IMR-90 (cell line): ENCODE measurements at regions not wholly inside any gene's neighbourhood (a gene's known extent, or its start where the extent isn't known, plus 50 kb on each side); places are given as distances from the start of the nearest gene placed in this dataset.

Source experiments
- ATAC-seq: fragments of 200-7000 bp; cut with Tn5 transposase; 2 replicates; pipeline ENCODE4 v1.9.1; 2020; ENCODE audit warnings: low read depth, mild to moderate bottlenecking, moderate library complexity
- BruUV-seq: library from RNA; stranded (reverse); fragments of 400-500 nt; replicated peaks from 2 replicates; lab custom pipeline; 2021; lab: Mats Ljungman, UMichigan
- CTCF ChIA-PET: fragments of 300-600 bp; formaldehyde crosslinking; extraction: SDS; loops from one replicate; lab custom pipeline; 2021; ENCODE audit warnings: antibody characterized with exemption; lab: Yijun Ruan, JAX
- POLR2A ChIA-PET: fragments of 300-600 bp; sonication (Branson Sonifier 250); formaldehyde crosslinking; loops from one replicate; lab custom pipeline; 2022; ENCODE audit warnings: antibody characterized with exemption; ENCODE audit not compliant: unreplicated experiment; lab: Charles Lee
- DNase-seq: peaks from one replicate; pipeline ENCODE4 v3.0.0; 2013
- H2AFZ ChIP-seq: replicated peaks from 2 replicates; pipeline ENCODE3; 2013; ENCODE audit warnings: low read length, mild to moderate bottlenecking; ENCODE audit not compliant: poor library complexity
- H2AK5ac ChIP-seq: 2 replicates; pipeline ENCODE4 v1.6.1; 2013; ENCODE audit warnings: low read depth, low read length, inconsistent platforms
- H2AK9ac ChIP-seq: replicated peaks from 2 replicates; pipeline ENCODE3; 2013; ENCODE audit warnings: mild to moderate bottlenecking, low read depth, low read length, moderate library complexity; ENCODE audit not compliant: poor library complexity
- H2BK120ac ChIP-seq: 2 replicates; pipeline ENCODE4 v1.6.1; 2013; ENCODE audit warnings: low read depth, low read length, inconsistent platforms
- H2BK15ac ChIP-seq: 3 replicates; pipeline ENCODE4 v1.6.1; 2013; ENCODE audit warnings: low read depth, low read length, inconsistent platforms
- H2BK20ac ChIP-seq: 2 replicates; pipeline ENCODE4 v1.6.1; 2013; ENCODE audit warnings: low read depth, mild to moderate bottlenecking, inconsistent platforms, low read length, moderate library complexity
- H2BK5ac ChIP-seq: 2 replicates; pipeline ENCODE4 v1.6.1; 2013; ENCODE audit warnings: mild to moderate bottlenecking, low read depth, low read length, inconsistent platforms; ENCODE audit not compliant: poor library complexity, severe bottlenecking
- H3K14ac ChIP-seq: replicated peaks from 2 replicates; pipeline ENCODE4 v1.6.1; 2013; ENCODE audit warnings: low read depth, low read length, inconsistent platforms
- H3K18ac ChIP-seq: 2 replicates; pipeline ENCODE4 v1.6.1; 2013; ENCODE audit warnings: low read depth, low read length, control low read depth
- H3K23ac ChIP-seq: 2 replicates; pipeline ENCODE4 v1.6.1; 2013; ENCODE audit warnings: low read depth, low read length, inconsistent platforms
- H3K27ac ChIP-seq: 2 replicates; pipeline ENCODE4 v1.5.1; 2013; ENCODE audit warnings: mild to moderate bottlenecking, control low read depth, low read length; ENCODE audit not compliant: insufficient read depth
- H3K27me3 ChIP-seq: 2 replicates; pipeline ENCODE4 v1.6.1; 2013; ENCODE audit warnings: low read length; ENCODE audit not compliant: control insufficient read depth, insufficient read depth
- H3K36me3 ChIP-seq: 2 replicates; pipeline ENCODE4 v1.6.1; 2013; ENCODE audit warnings: low read length, mixed read lengths; ENCODE audit not compliant: control insufficient read depth, insufficient read depth
- H3K4ac ChIP-seq: 2 replicates; pipeline ENCODE4 v1.6.1; 2013; ENCODE audit warnings: low read depth, low read length, inconsistent platforms
- H3K4me1 ChIP-seq: 2 replicates; pipeline ENCODE4 v1.6.1; 2013; ENCODE audit warnings: low read length, mixed read lengths; ENCODE audit not compliant: control insufficient read depth, insufficient read depth
- H3K4me2 ChIP-seq: 2 replicates; pipeline ENCODE4 v1.6.1; 2013; ENCODE audit warnings: low read depth, mild to moderate bottlenecking, control low read depth, low read length, moderate library complexity
- H3K4me3 ChIP-seq: 2 replicates; pipeline ENCODE4 v1.5.1; 2013; ENCODE audit warnings: low read depth, mild to moderate bottlenecking, control low read depth, low read length, moderate library complexity; ENCODE audit not compliant: insufficient read depth
- H3K56ac ChIP-seq: 2 replicates; pipeline ENCODE4 v1.6.1; 2013; ENCODE audit warnings: low read length, inconsistent platforms; ENCODE audit not compliant: insufficient read depth; ENCODE audit errors: extremely low read depth
- H3K79me1 ChIP-seq, 2 experiments: 2 replicates each; pipeline ENCODE4 v1.6.1; 2013; ENCODE audit warnings: low read length in 2 of 2, inconsistent platforms in 1 of 2, low read depth in 1 of 2
- H3K9ac ChIP-seq: 2 replicates; pipeline ENCODE4 v1.6.1; 2013; ENCODE audit warnings: low read depth, low read length, control low read depth
- H3K9me1 ChIP-seq: 2 replicates; pipeline ENCODE4 v1.6.1; 2013; ENCODE audit warnings: low read length, inconsistent platforms; ENCODE audit not compliant: insufficient read depth
- H3K9me3 ChIP-seq: 2 replicates; pipeline ENCODE4 v1.6.1; 2013; ENCODE audit warnings: low read length; ENCODE audit not compliant: control insufficient read depth, insufficient read depth
- H4K20me1 ChIP-seq: 2 replicates; pipeline ENCODE4 v1.6.1; 2013; ENCODE audit warnings: low read length, inconsistent platforms; ENCODE audit not compliant: insufficient read depth
- H4K5ac ChIP-seq: 2 replicates; pipeline ENCODE4 v1.6.1; 2013; ENCODE audit warnings: mild to moderate bottlenecking, low read depth, low read length, control low read depth
- H4K8ac ChIP-seq, 2 experiments: 2 replicates each; pipeline ENCODE4 v1.6.1; 2013; ENCODE audit warnings: low read depth in 2 of 2, low read length in 2 of 2, control low read depth in 1 of 2, inconsistent platforms in 1 of 2
- H4K91ac ChIP-seq: 2 replicates; pipeline ENCODE4 v1.6.1; 2013; ENCODE audit warnings: low read depth, low read length, inconsistent platforms; ENCODE audit not compliant: insufficient read depth
- BHLHE40 ChIP-seq: fragments of 150-350 bp; IDR thresholded peaks from 2 replicates; pipeline ENCODE4 v1.6.1; 2016; ENCODE audit warnings: mild to moderate bottlenecking, low read depth, low read length
- CEBPB ChIP-seq: IDR thresholded peaks from 2 replicates; pipeline ENCODE4 v1.6.1; 2012; ENCODE audit warnings: low read depth, low read length, improper control_type of control experiment
- CHD1 ChIP-seq: IDR thresholded peaks from 2 replicates; pipeline ENCODE4 v1.6.1; 2012; ENCODE audit warnings: low read depth, low read length, improper control_type of control experiment
- FOS ChIP-seq: fragments of 150-350 bp; IDR thresholded peaks from 2 replicates; pipeline ENCODE4 v1.6.1; 2016; ENCODE audit warnings: low read depth, low read length
- MAFK ChIP-seq: IDR thresholded peaks from 2 replicates; pipeline ENCODE4 v1.6.1; 2012; ENCODE audit warnings: low read depth, low read length, improper control_type of control experiment
- MAZ ChIP-seq: IDR thresholded peaks from 2 replicates; pipeline ENCODE4 v1.6.1; 2012; ENCODE audit warnings: low read depth, mild to moderate bottlenecking, low read length, improper control_type of control experiment, moderate library complexity, borderline replicate concordance
- MXI1 ChIP-seq: IDR thresholded peaks from 2 replicates; pipeline ENCODE4 v1.6.1; 2012; ENCODE audit warnings: low read depth, mild to moderate bottlenecking, low read length, moderate library complexity, borderline replicate concordance
- NFE2L2 ChIP-seq: fragments of 150-350 bp; IDR thresholded peaks from 2 replicates; pipeline ENCODE4 v1.6.1; 2016; ENCODE audit warnings: low read depth, mild to moderate bottlenecking, low read length
- POLR2A ChIP-seq: IDR thresholded peaks from 2 replicates; pipeline ENCODE4 v1.6.1; 2012; ENCODE audit warnings: mild to moderate bottlenecking, low read depth, low read length
- RAD21 ChIP-seq: IDR thresholded peaks from 2 replicates; pipeline ENCODE4 v1.6.1; 2012; ENCODE audit warnings: low read length, improper control_type of control experiment
- RCOR1 ChIP-seq: IDR thresholded peaks from 2 replicates; pipeline ENCODE4 v1.6.1; 2012; ENCODE audit warnings: mild to moderate bottlenecking, low read length, improper control_type of control experiment; ENCODE audit not compliant: insufficient replicate concordance
- RFX5 ChIP-seq: IDR thresholded peaks from 2 replicates; pipeline ENCODE4 v1.8.0; 2012; ENCODE audit warnings: low read depth, mild to moderate bottlenecking, low read length, moderate library complexity
- SMC3 ChIP-seq: fragments of 150-350 bp; IDR thresholded peaks from 2 replicates; pipeline ENCODE4 v1.6.1; 2016; ENCODE audit warnings: low read depth, mild to moderate bottlenecking, antibody characterized with exemption, low read length, moderate library complexity
- dilution Hi-C: fragments of 300-500 bp; cut with HindIII; formaldehyde crosslinking; loops from one replicate; pipeline ENCODE4 v1.14.3; 2018; ENCODE audit warnings: low sequenced_read_pairs; ENCODE audit not compliant: unreplicated experiment
- in situ Hi-C: fragments of 300-500 bp; cut with MboI; formaldehyde crosslinking; loops from 3 replicates; pipeline ENCODE4 v1.14.3; 2019; ENCODE audit warnings: low sequenced_read_pairs, inconsistent platforms, mixed read lengths
- intact Hi-C: fragments of 100-400 bp; cut with micrococcal nuclease; formaldehyde crosslinking; loops from 2 replicates; pipeline ENCODE4 v1.10.0; 2022
- TF ChIP-seq, protein P1 (sequence below): fragments of 150-350 bp; IDR thresholded peaks from 2 replicates; pipeline ENCODE4 v1.6.1; 2017; ENCODE audit warnings: mild to moderate bottlenecking, antibody characterized with exemption, low read length, low read depth
- TF ChIP-seq, protein P2 (sequence below): conservative IDR thresholded peaks from 2 replicates; pipeline ENCODE4 v1.5.1; 2012; ENCODE audit warnings: mild to moderate bottlenecking, low read depth, low read length, improper control_type of control experiment
- TF ChIP-seq, protein P3 (sequence below): fragments of 150-350 bp; IDR thresholded peaks from 2 replicates; pipeline ENCODE4 v1.6.1; 2016; ENCODE audit warnings: low read depth, mild to moderate bottlenecking, low read length, moderate library complexity, borderline replicate concordance

DNA sequence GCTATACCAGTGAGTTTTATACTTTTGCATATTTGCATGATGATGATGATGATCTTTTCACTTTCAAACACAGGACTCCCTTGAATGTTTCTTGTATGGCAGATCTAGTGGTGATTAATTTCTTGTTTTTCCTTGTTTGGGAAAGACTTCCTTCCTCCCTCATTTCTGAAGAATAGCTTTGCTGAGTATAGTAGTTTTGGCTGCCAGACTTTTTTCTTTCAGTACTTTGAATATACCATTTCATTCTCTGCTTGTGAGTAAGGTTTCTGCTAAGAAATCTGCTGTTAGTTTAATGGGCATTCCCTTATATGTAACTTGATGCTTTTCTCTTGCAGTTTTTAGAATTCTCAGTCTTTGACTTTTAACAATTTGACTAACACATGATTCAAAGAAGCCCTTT lies 547.4 kb upstream of the CXADR start:
- CTCF ChIA-PET = no interaction called here
- no peak overlapping the region for H3K56ac ChIP-seq
- no peak overlapping the region for H2BK20ac ChIP-seq
- no peaks in the 10 kb centered on the region for H3K4me1 ChIP-seq
- TF ChIP-seq NFE2L2 (no peak), POLR2A (no peak), RCOR1 (no peak), SMC3 (no peak), MAFK (no peak), FOS (no peak), RAD21 (no peak), RFX5 (no peak), CHD1 (no peak), MXI1 (no peak), BHLHE40 (no peak), CEBPB (no peak), MAZ (no peak)
- TF ChIP-seq, protein P1, sequence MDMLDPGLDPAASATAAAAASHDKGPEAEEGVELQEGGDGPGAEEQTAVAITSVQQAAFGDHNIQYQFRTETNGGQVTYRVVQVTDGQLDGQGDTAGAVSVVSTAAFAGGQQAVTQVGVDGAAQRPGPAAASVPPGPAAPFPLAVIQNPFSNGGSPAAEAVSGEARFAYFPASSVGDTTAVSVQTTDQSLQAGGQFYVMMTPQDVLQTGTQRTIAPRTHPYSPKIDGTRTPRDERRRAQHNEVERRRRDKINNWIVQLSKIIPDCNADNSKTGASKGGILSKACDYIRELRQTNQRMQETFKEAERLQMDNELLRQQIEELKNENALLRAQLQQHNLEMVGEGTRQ = no peak
- TF ChIP-seq, protein P2, sequence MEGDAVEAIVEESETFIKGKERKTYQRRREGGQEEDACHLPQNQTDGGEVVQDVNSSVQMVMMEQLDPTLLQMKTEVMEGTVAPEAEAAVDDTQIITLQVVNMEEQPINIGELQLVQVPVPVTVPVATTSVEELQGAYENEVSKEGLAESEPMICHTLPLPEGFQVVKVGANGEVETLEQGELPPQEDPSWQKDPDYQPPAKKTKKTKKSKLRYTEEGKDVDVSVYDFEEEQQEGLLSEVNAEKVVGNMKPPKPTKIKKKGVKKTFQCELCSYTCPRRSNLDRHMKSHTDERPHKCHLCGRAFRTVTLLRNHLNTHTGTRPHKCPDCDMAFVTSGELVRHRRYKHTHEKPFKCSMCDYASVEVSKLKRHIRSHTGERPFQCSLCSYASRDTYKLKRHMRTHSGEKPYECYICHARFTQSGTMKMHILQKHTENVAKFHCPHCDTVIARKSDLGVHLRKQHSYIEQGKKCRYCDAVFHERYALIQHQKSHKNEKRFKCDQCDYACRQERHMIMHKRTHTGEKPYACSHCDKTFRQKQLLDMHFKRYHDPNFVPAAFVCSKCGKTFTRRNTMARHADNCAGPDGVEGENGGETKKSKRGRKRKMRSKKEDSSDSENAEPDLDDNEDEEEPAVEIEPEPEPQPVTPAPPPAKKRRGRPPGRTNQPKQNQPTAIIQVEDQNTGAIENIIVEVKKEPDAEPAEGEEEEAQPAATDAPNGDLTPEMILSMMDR = no peak
- TF ChIP-seq, protein P3, sequence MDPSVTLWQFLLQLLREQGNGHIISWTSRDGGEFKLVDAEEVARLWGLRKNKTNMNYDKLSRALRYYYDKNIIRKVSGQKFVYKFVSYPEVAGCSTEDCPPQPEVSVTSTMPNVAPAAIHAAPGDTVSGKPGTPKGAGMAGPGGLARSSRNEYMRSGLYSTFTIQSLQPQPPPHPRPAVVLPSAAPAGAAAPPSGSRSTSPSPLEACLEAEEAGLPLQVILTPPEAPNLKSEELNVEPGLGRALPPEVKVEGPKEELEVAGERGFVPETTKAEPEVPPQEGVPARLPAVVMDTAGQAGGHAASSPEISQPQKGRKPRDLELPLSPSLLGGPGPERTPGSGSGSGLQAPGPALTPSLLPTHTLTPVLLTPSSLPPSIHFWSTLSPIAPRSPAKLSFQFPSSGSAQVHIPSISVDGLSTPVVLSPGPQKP = no peak
- DNase-seq (no peak), ATAC-seq (no peak)
- H2BK15ac ChIP-seq = no peak overlapping the region
- H3K14ac ChIP-seq = no peak overlapping the region
- POLR2A ChIA-PET = no interaction called here
- no peaks in the 10 kb centered on the region for H3K9me3 ChIP-seq
- no peak overlapping the region for H2AFZ ChIP-seq
- BruUV-seq = no TSS peak
- H3K36me3 ChIP-seq = no peaks in the 10 kb centered on the region
- H2AK9ac ChIP-seq = no peak overlapping the region
- no peak overlapping the region for H2AK5ac ChIP-seq
- in situ Hi-C loops (no loop called here), intact Hi-C loops (no loop called here), dilution Hi-C loops (no loop called here)
- no peaks in the 10 kb centered on the region for H3K79me1 ChIP-seq
- H3K23ac ChIP-seq = no peak overlapping the region
- no peak overlapping the region for H3K27ac ChIP-seq
- no peaks in the 10 kb centered on the region for H3K27me3 ChIP-seq
- no peak overlapping the region for H4K91ac ChIP-seq
- no peak overlapping the region for H4K8ac ChIP-seq
- no peak overlapping the region for H3K4me3 ChIP-seq
- H3K4me2 ChIP-seq = no peak overlapping the region
- no peaks in the 10 kb centered on the region for H3K9me1 ChIP-seq
- no peak overlapping the region for H3K9ac ChIP-seq
- no peak overlapping the region for H2BK120ac ChIP-seq
- H2BK5ac ChIP-seq = no peak overlapping the region
- H4K5ac ChIP-seq = no peak overlapping the region
- no peak overlapping the region for H3K4ac ChIP-seq
- no peaks in the 10 kb centered on the region for H4K20me1 ChIP-seq
- no peak overlapping the region for H3K18ac ChIP-seq
